ENCODE measurements at regions not wholly inside any gene's neighbourhood (a gene's known extent, or its start where the extent isn't known, plus 50 kb on each side); places are given as distances from the start of the nearest gene placed in this dataset.
A peak's percentile ranks its signal among the peaks of the same experiment; 100 is the strongest.

DNA sequence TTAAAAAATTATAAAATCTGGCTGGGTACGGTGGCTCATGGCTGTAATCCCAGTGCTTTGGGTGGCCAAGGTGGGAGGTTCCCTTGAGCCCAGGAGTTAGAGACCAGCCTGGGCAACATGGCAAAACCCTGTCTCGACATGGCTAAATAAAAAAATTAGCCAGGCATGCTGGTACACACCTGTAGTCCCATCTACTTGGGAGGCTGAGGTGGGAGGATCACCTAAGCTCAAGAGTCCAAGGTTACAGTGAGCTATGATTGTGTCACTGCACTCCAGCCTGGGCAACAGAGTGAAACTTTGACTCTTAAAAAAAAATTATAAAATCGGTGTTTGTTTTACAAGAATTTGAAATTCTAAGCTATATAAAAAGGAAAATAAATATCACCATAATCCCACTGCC is 141.8 kb downstream of the SLC38A6 start:
- Histone ChIP-seq H3K27me3 (replicated peaks in 1 of 7) (peaks cover 0 to 6% (median 0%) of the 10 kb centered on the region in 7 donors), H3K4me3 (no peak overlapping the region), H3K4me1 (peaks cover 0 to 21% (median 5%) of the 10 kb centered on the region in 6 donors), H3K27ac (no peak overlapping the region), H3K36me3 (no peaks in the 10 kb centered on the region), H3K9me3 (peaks cover 0 to 6% (median 0%) of the 10 kb centered on the region in 8 donors)
- intact Hi-C loops (cut with DNase I; ENCODE audit: low total_unique reads): no loop called here
- WGBS, 5 donors: 82 to 90% (median 89%) methylated on average over 3 of the region's 3 CpGs
- TF ChIP-seq POLR2A (IDR thresholded peaks at IDR 0.05) (no peak), POLR2AphosphoS5 (IDR thresholded peaks at IDR 0.05) (no peak)
- TF ChIP-seq, protein P1, sequence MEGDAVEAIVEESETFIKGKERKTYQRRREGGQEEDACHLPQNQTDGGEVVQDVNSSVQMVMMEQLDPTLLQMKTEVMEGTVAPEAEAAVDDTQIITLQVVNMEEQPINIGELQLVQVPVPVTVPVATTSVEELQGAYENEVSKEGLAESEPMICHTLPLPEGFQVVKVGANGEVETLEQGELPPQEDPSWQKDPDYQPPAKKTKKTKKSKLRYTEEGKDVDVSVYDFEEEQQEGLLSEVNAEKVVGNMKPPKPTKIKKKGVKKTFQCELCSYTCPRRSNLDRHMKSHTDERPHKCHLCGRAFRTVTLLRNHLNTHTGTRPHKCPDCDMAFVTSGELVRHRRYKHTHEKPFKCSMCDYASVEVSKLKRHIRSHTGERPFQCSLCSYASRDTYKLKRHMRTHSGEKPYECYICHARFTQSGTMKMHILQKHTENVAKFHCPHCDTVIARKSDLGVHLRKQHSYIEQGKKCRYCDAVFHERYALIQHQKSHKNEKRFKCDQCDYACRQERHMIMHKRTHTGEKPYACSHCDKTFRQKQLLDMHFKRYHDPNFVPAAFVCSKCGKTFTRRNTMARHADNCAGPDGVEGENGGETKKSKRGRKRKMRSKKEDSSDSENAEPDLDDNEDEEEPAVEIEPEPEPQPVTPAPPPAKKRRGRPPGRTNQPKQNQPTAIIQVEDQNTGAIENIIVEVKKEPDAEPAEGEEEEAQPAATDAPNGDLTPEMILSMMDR (IDR thresholded peaks at IDR 0.05 in 8 of 11, conservative IDR thresholded peaks at IDR 0.05 in 3 of 11): no peak
- DNase-seq: no peak

DNA sequence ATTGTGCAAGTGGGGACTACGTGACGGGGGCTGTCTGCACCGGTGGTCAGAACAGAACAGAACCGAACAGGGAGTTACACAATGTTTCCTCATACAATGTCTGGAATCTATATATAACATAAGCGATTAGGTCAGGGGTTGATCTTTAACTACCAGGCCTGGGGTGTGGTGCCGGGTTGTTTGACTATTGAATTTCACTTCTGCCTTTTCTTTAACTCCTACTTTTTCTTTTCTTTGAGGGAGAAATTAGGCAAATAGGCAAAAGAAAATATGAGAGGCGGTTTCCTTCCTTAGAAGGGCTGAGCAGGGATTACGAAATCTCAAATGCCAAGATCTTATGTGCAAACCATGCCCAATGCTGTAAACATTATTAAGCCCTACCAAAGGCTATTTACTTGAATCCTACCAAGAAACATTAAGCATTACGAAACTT is 140.3 kb downstream of the SLC38A6 start:
- Histone ChIP-seq H3K27me3 (replicated peaks in 1 of 7) (peaks cover 0 to 6% (median 0%) of the 10 kb centered on the region in 7 donors), H3K4me1 (peaks cover 0 to 17% (median 3%) of the 10 kb centered on the region in 6 donors), H3K9me3 (peaks cover 0 to 8% (median 0%) of the 10 kb centered on the region in 8 donors), H3K36me3 (no peaks in the 10 kb centered on the region), H3K4me3 (no peak overlapping the region), H3K27ac (peak overlapping the region in 1 of 8 donors; percentile 37)
- 72 to 83% (median 78%) methylated on average over 9 of the region's 9 CpGs for WGBS, 5 donors
- DNase-seq: no peak
- intact Hi-C loops (cut with DNase I; ENCODE audit: low total_unique reads): no loop called here
- TF ChIP-seq, protein P1 (IDR thresholded peaks at IDR 0.05 in 8 of 11, conservative IDR thresholded peaks at IDR 0.05 in 3 of 11): no peak
- no peak for TF ChIP-seq POLR2A (IDR thresholded peaks at IDR 0.05)
- no peak for TF ChIP-seq POLR2AphosphoS5 (IDR thresholded peaks at IDR 0.05)

DNA sequence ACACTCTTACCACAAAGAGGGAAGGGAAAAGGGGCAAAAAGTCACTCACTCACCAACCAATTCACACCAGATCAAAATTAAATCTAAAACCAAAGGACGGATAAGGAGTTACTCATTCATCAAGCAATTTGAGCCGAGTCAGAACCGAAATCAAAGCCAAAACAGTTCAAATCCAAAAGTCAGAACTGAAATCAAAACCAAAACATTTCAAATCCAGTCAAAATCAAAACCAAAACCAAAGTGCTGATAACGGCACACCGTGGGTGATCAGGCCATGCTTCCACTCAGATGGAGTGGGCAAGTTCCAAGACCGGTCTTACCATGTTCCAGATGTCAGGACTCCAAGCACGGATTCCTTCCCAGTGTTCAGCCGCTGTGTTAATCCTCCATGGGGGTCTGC is 139.5 kb downstream of the SLC38A6 start:
- Histone ChIP-seq H3K27ac (peak overlapping the region in 1 of 8 donors; percentile 37), H3K4me3 (peak overlapping the region in 1 of 8 donors; percentile 21), H3K4me1 (peaks cover 0 to 10% (median 0%) of the 10 kb centered on the region in 6 donors), H3K36me3 (no peaks in the 10 kb centered on the region), H3K9me3 (peaks cover 0 to 16% (median 1%) of the 10 kb centered on the region in 8 donors), H3K27me3 (replicated peaks in 1 of 7) (peaks cover 0 to 1% (median 0%) of the 10 kb centered on the region in 7 donors)
- TF ChIP-seq POLR2A (IDR thresholded peaks at IDR 0.05) (no peak), POLR2AphosphoS5 (IDR thresholded peaks at IDR 0.05) (no peak)
- TF ChIP-seq, protein P1 (IDR thresholded peaks at IDR 0.05 in 8 of 11, conservative IDR thresholded peaks at IDR 0.05 in 3 of 11): no peak
- no peak for DNase-seq
- intact Hi-C loops (cut with DNase I; ENCODE audit: low total_unique reads): no loop called here
- 63 to 83% (median 76%) methylated on average over 8 of the region's 8 CpGs for WGBS, 5 donors

DNA sequence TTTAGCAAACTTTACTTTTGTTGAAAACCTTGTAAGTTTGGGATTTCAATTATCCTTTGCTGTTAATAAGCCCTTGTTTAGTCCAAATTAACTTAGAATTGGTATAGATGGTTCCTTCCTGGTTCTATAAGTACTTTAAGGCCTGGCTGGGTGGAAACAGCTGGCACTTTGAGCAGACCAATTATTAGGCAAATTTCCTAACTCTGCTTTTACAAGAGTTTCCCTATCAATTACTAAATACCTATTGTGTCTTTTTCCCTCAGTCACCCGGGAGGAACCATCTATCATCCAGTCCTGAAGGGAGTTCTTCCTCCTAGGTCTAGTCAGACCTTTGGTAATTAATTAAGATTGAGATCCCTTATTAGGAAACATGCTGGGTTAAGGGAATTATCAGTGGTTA is 138.0 kb downstream of the SLC38A6 start:
- DNase-seq: no peak
- Histone ChIP-seq H3K4me1 (peaks cover 0 to 8% (median 0%) of the 10 kb centered on the region in 6 donors), H3K27me3 (replicated peaks in 1 of 7) (no peaks in the 10 kb centered on the region), H3K4me3 (no peak overlapping the region), H3K36me3 (no peaks in the 10 kb centered on the region), H3K27ac (no peak overlapping the region), H3K9me3 (peaks cover 0 to 31% (median 17%) of the 10 kb centered on the region in 8 donors)
- 28 to 52% (median 42%) methylated on average over 1 of the region's 1 CpG for WGBS, 5 donors
- intact Hi-C loops (cut with DNase I; ENCODE audit: low total_unique reads): no loop called here
- TF ChIP-seq POLR2A (IDR thresholded peaks at IDR 0.05) (no peak), POLR2AphosphoS5 (IDR thresholded peaks at IDR 0.05) (no peak)
- TF ChIP-seq, protein P1 (IDR thresholded peaks at IDR 0.05 in 8 of 11, conservative IDR thresholded peaks at IDR 0.05 in 3 of 11): no peak

Measured in spleen (tissue), 11 donors.